SK-N-SH treated with all-trans-retinoic acid at 6 μM for 48 hours (cell line): ENCODE measurements at regions not wholly inside any gene's neighbourhood (a gene's known extent, or its start where the extent isn't known, plus 50 kb on each side); places are given as distances from the start of the nearest gene placed in this dataset.

Experiments used
- ARNTL ChIP-seq: fragments of 450-650 bp; formaldehyde crosslinking; IDR thresholded peaks from 2 replicates; pipeline ENCODE4 v1.5.0; 2020; ENCODE audit warnings: low read depth, mild to moderate bottlenecking, moderate library complexity, borderline replicate concordance
- CSDC2 ChIP-seq: fragments of 250-450 bp; sonication (Bioruptor Pico); IDR thresholded peaks from 2 replicates; pipeline ENCODE4 v1.5.0; 2020; ENCODE audit warnings: mild to moderate bottlenecking, moderate library complexity
- CSRNP3 ChIP-seq: fragments of 250-450 bp; sonication (Bioruptor Pico); IDR thresholded peaks from 2 replicates; pipeline ENCODE4 v1.5.1; 2021; ENCODE audit warnings: mild to moderate bottlenecking, moderate library complexity
- ESRRG ChIP-seq: fragments of 250-450 bp; sonication (Bioruptor Pico); IDR thresholded peaks from 2 replicates; pipeline ENCODE4 v1.6.1; 2021; ENCODE audit warnings: mild to moderate bottlenecking
- RARB ChIP-seq: fragments of 250-450 bp; sonication (Bioruptor Pico); IDR thresholded peaks from 2 replicates; pipeline ENCODE4 v1.8.0; 2021; ENCODE audit warnings: mild to moderate bottlenecking, moderate library complexity
- TSHZ2 ChIP-seq: fragments of 250-450 bp; sonication (Bioruptor Pico); IDR thresholded peaks from 2 replicates; pipeline ENCODE4 v1.5.0; 2020; ENCODE audit warnings: mild to moderate bottlenecking, moderate library complexity

GRCh38 chr6:77337392-77337791 lies 125.9 kb downstream of the HTR1B start:
- TF ChIP-seq RARB (CRISPR knock-in tag) (no peak), CSRNP3 (no peak), ARNTL (CRISPR knock-in tag) (no peak), TSHZ2 (CRISPR knock-in tag) (no peak), CSDC2 (CRISPR knock-in tag) (no peak), ESRRG (no peak)
